ENCODE measurements at regions not wholly inside any gene's neighbourhood (a gene's known extent, or its start where the extent isn't known, plus 50 kb on each side); places are given as distances from the start of the nearest gene placed in this dataset.
"Not testable (repeated sequence)": the region's sequence is repeated elsewhere in the genome, so short reads cannot be mapped to it uniquely, and the experiment has no call there.

DNA sequence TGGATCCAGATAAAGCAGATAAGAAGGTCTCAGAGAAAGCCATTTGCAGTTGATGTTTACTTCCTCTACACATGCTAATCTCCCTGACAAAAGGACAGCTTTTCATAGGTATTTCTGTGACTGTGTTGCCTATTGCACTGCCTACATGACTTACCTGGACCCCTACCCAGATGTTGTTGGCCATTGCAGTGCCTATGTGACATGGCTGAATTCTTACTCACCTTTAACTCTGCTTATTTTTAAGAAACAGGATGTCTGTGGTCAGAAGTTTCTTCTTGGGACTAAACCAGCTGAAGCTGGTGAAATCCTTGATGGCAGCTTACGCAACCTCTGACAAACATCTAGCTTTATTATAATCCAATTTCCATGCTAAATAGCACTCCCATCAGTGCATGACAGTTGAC, 50.7 kb downstream of the PPIAL4D start:
- H3K4me3 Mint-ChIP-seq (ENCODE audit: unreplicated experiment); H3K27ac Mint-ChIP-seq (ENCODE audit: unreplicated experiment); H3K36me3 Mint-ChIP-seq (ENCODE audit: unreplicated experiment); H3K9me3 Mint-ChIP-seq (ENCODE audit: unreplicated experiment); H3K27me3 Mint-ChIP-seq (ENCODE audit: unreplicated experiment); H3K4me1 Mint-ChIP-seq (ENCODE audit: low read depth, unreplicated experiment); DNase-seq: not testable (repeated sequence)

DNA sequence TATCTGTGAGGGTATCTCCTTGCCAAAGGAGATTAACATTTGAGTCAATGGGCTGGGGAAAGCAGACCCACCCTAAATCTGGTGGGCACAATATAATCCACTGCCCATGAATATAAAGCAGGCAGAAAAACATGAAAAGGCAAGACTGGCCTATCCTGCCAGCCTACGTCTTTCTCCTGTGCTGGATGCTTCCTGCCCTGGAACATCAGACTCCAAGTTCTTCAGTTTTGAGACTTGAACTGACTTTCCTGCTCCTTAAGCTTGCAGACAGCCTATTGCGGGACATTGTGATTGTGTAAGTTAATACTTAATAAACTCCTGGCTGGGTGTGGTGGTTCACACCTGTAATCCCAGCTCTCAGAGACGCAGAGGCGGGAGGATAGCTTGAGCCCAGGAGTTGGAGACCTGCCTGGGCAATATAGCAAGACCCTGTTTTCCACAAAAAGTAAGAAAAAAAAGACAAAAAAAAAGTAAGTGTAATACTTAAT, 52.4 kb downstream of the PPIAL4D start:
- not testable (repeated sequence) for H3K9me3 Mint-ChIP-seq (ENCODE audit: unreplicated experiment); DNase-seq; H3K36me3 Mint-ChIP-seq (ENCODE audit: unreplicated experiment); H3K4me1 Mint-ChIP-seq (ENCODE audit: low read depth, unreplicated experiment); H3K4me3 Mint-ChIP-seq (ENCODE audit: unreplicated experiment); H3K27ac Mint-ChIP-seq (ENCODE audit: unreplicated experiment); H3K27me3 Mint-ChIP-seq (ENCODE audit: unreplicated experiment)

DNA sequence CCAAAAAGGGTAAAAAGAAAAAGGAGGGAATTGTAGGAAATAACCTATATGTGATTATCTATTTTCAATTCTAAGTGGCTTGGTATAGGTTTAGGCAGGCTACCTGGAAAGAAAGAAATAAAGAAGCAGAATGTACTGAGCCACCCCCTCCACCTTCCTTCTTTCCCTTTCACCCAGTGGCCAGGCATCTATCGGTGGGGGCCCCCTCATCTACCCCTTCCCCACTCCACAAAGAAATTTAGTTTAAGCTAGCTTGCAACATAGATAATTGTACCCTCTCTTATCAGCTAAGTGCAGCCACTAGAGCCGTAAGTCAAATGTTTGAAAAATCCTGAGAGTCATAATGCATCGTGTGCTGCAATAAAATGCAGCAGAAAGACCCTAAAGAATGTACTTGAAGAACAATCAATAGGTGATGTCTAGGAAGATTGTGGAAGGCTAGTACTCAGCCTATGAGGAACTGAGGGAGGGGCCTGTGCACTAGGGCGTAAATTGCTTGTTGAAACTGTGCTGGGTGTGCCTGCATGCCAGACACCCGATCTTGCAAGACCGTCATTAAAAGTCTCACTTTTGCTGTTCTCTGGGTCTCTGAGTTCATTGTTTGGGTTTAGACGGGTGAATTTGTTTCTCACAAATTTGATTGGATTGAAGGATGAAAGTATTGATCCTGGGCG, 53.0 kb downstream of the PPIAL4D start:
- not testable (repeated sequence) for H3K27ac Mint-ChIP-seq (ENCODE audit: unreplicated experiment); DNase-seq; H3K4me3 Mint-ChIP-seq (ENCODE audit: unreplicated experiment)

DNA sequence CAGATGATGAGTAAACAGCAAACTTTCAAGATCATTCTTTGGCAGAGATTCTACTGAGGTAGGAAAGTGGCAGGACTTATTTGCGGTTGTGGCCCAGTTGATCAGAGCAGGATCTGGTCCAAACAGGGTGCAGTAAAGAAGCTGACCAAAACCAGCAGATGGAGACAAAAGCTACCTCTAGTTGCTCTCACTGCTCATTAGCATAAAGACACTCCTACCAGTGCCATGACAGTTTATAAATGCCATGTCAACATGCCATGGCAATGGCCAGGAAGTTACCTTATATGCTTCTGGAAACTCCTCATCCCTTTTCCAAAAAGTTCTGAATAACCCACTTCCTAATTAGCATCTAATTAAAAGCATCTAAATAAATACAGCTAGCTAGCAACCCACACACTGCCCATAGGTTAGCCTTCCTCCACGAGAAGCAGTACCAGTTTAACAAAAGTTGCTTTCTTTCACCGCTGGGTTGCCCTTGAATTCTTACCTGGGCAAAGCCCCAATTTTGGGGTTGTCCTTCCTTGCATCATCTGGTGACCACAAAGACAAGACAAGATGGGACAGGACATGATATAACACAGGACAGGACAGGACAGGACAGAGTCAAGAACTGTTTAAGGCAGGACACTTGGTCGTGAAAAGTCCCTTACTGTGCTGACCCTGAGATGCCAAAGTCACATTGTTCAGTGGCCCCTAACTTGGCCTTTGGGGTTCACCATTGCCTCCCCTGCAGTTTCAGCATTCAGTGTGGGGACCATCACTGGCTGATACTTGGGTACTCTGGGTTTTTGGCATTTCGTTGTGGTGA, 59.2 kb downstream of the PPIAL4D start:
- H3K4me3 Mint-ChIP-seq (ENCODE audit: unreplicated experiment); H3K4me1 Mint-ChIP-seq (ENCODE audit: low read depth, unreplicated experiment); H3K36me3 Mint-ChIP-seq (ENCODE audit: unreplicated experiment); DNase-seq; H3K27me3 Mint-ChIP-seq (ENCODE audit: unreplicated experiment); H3K9me3 Mint-ChIP-seq (ENCODE audit: unreplicated experiment); H3K27ac Mint-ChIP-seq (ENCODE audit: unreplicated experiment): not testable (repeated sequence)

More for the DNA sequence above, 53.0 kb downstream of the PPIAL4D start:
- H3K9me3 Mint-ChIP-seq (ENCODE audit: unreplicated experiment); H3K27me3 Mint-ChIP-seq (ENCODE audit: unreplicated experiment); H3K4me1 Mint-ChIP-seq (ENCODE audit: low read depth, unreplicated experiment); H3K36me3 Mint-ChIP-seq (ENCODE audit: unreplicated experiment): not testable (repeated sequence)

DNA sequence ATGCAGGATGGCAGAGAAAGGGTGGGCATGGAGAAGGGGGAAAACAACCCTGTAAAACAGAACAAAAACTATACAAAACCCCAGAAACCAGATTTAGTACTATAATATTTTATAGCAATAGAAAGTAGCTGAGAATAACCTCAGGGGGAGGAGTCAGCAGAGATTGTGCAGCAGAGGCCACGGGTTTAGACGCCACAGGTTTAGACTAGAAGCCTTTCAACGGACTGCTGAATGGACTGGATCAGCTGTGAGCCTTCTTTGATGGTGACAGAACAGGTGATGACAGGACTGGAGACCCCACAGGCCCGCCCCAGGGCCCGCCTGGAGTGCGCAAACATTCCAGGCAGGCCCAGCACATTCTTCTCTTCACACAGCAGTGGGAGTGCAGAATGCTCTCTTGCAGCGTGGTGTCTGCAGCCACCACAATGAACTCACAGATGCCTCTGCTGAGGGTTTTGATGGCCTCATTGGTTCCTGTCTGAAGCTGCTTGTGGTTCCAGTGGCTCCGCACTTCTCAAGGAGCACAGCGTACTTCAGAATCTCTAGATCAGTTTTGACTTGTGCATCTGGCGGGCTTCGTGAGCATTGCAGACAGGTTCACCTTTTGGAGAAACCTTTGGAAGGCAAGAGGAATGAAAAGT, 65.6 kb downstream of the PPIAL4D start:
- not testable (repeated sequence) for H3K9me3 Mint-ChIP-seq (ENCODE audit: unreplicated experiment); DNase-seq; H3K4me3 Mint-ChIP-seq (ENCODE audit: unreplicated experiment); H3K4me1 Mint-ChIP-seq (ENCODE audit: low read depth, unreplicated experiment); H3K36me3 Mint-ChIP-seq (ENCODE audit: unreplicated experiment); H3K27me3 Mint-ChIP-seq (ENCODE audit: unreplicated experiment); H3K27ac Mint-ChIP-seq (ENCODE audit: unreplicated experiment)

DNA sequence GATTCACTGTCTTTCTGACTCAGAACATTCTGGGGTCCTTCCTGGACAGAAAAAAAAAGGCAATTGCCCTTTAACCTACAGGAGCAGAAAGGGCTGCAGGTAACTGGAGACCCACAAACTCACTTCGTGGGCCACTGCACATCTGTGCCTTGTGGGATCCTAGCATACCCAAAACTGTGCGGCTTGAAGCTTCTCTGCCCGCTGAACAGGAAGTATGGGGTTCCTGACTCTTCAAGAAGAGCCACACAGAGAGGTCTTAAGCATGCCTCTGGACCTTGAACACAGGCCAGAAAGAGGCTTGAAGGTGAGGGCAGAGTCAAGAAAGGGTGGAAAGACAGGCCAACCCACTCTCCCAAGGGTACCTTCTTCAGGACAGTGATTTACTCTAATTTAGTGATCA, 67.6 kb downstream of the PPIAL4D start:
- DNase-seq; H3K4me3 Mint-ChIP-seq (ENCODE audit: unreplicated experiment); H3K27me3 Mint-ChIP-seq (ENCODE audit: unreplicated experiment); H3K9me3 Mint-ChIP-seq (ENCODE audit: unreplicated experiment); H3K4me1 Mint-ChIP-seq (ENCODE audit: low read depth, unreplicated experiment); H3K36me3 Mint-ChIP-seq (ENCODE audit: unreplicated experiment); H3K27ac Mint-ChIP-seq (ENCODE audit: unreplicated experiment): not testable (repeated sequence)

DNA sequence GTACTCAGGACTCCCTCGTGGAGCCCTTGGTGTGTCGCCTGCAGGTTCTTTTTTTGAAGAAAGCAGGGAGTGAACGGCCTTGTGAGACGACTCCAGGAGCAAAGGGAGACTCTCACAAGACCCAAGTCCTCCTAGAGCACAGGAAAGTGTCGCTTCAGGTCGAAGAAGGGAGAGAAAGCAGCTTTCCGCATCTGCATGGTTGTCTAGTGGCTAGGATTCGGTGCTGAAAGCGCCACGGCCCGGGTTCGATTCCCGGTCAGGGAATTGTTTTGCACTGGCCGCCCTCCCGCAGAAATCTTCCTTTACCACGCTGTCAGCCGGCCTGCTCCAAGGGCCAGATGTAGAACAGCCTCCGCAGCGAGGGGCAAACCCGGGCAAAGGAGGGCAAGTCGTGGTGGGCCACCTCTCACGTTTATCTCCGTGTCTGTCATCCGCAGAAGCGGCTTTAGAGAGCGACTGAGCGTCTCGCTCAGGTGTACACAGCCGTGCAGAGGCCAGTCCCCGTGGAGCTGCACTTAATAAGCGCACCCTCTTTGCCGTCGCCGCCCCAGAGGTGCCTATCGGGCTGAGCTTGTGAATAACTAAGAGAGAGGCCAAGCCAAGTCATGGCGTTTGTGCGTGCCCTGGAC, 72.6 kb downstream of the FAM72D start:
- DNase-seq; H3K36me3 Mint-ChIP-seq (ENCODE audit: unreplicated experiment); H3K27ac Mint-ChIP-seq (ENCODE audit: unreplicated experiment); H3K9me3 Mint-ChIP-seq (ENCODE audit: unreplicated experiment); H3K4me1 Mint-ChIP-seq (ENCODE audit: low read depth, unreplicated experiment); H3K27me3 Mint-ChIP-seq (ENCODE audit: unreplicated experiment): not testable (repeated sequence)
- H3K4me3 Mint-ChIP-seq (ENCODE audit: unreplicated experiment): peak overlapping the region; percentile 76

DNA sequence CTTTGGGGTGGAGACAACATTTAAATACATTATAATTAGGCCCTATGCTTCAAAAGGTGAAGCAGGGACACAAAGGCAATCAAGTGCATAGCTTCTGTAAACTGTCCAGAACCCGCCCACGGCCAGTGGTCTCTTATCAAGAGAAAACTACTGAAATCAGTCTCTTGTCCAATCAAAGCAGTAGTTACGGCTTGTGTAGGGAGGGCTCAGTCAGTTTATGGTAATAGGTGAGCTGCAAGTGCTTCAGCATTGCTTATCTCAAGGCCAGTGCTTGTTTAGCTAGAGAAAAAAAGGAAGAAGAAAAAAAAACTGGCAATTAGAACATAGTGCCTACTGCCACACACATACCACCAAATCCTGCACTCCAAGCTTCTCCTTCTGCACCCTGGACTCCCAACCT, 68.6 kb downstream of the FAM72D start:
- not testable (repeated sequence) for H3K36me3 Mint-ChIP-seq (ENCODE audit: unreplicated experiment); H3K27ac Mint-ChIP-seq (ENCODE audit: unreplicated experiment); H3K9me3 Mint-ChIP-seq (ENCODE audit: unreplicated experiment); H3K4me1 Mint-ChIP-seq (ENCODE audit: low read depth, unreplicated experiment); H3K4me3 Mint-ChIP-seq (ENCODE audit: unreplicated experiment); H3K27me3 Mint-ChIP-seq (ENCODE audit: unreplicated experiment); DNase-seq
